Activated T-cell treated with anti-CD3 and anti-CD28 coated beads, Interleukin-2, amount 50 U/mL, for 4 hours (primary cell): ENCODE measurements at regions not wholly inside any gene's neighbourhood (a gene's known extent, or its start where the extent isn't known, plus 50 kb on each side); places are given as distances from the start of the nearest gene placed in this dataset.

Experiments used
- ATAC-seq, 2 donors: fragments of 200-7000 bp; cut with Tn5 transposase; one replicate each; pipeline ENCODE4 v1.10.0; 2021
- DNase-seq: peaks from one replicate; pipeline ENCODE4 v3.0.0-alpha.2; 2020
- H3K27me3 Mint-ChIP-seq: one replicate; pipeline ENCODE4 v1.8.0; 2021; ENCODE audit warnings: low read depth, mixed read lengths
- H3K36me3 Mint-ChIP-seq: one replicate; pipeline ENCODE4 v1.8.0; 2022; ENCODE audit warnings: mixed read lengths; ENCODE audit not compliant: insufficient read depth
- H3K4me1 Mint-ChIP-seq: one replicate; pipeline ENCODE4 v1.8.0; 2021; ENCODE audit warnings: low read depth, mixed read lengths
- H3K4me3 Mint-ChIP-seq: one replicate; pipeline ENCODE4 v1.8.0; 2021; ENCODE audit warnings: mild to moderate bottlenecking, moderate library complexity, mixed read lengths
- H3K9me3 Mint-ChIP-seq: one replicate; pipeline ENCODE4 v1.8.0; 2021; ENCODE audit warnings: mixed read lengths

- no peak for DNase-seq
- no peaks in the 10 kb centered on the region for H3K27me3 Mint-ChIP-seq
- no peaks in the 10 kb centered on the region for H3K9me3 Mint-ChIP-seq
- H3K36me3 Mint-ChIP-seq, result peaks cover 2% of the 10 kb centered on the region
- no peak overlapping the region for H3K4me3 Mint-ChIP-seq
- ATAC-seq, result no peak
- no peaks in the 10 kb centered on the region for H3K4me1 Mint-ChIP-seq
Observed at GRCh38 chr4:123248085-123248659, 148.4 kb upstream of the SPRY1 start.

GRCh38 chr4:123249821-123250220 is 146.8 kb upstream of the SPRY1 start:
- no peak overlapping the region for H3K4me3 Mint-ChIP-seq
- H3K36me3 Mint-ChIP-seq, result peaks cover 2% of the 10 kb centered on the region
- ATAC-seq (no peak), DNase-seq (no peak)
- H3K9me3 Mint-ChIP-seq, result no peaks in the 10 kb centered on the region
- no peaks in the 10 kb centered on the region for H3K27me3 Mint-ChIP-seq
- no peaks in the 10 kb centered on the region for H3K4me1 Mint-ChIP-seq

- Mint-ChIP-seq H3K36me3 (peaks cover 3% of the 10 kb centered on the region), H3K4me3 (no peak overlapping the region), H3K4me1 (no peaks in the 10 kb centered on the region)
Observed at GRCh38 chr4:123250843-123251242, 145.8 kb upstream of the SPRY1 start.

GRCh38 chr4:123255971-123256370 is 140.6 kb upstream of the SPRY1 start:
- Mint-ChIP-seq H3K4me3 (no peak overlapping the region), H3K27me3 (no peaks in the 10 kb centered on the region), H3K9me3 (no peaks in the 10 kb centered on the region), H3K36me3 (peaks cover 23% of the 10 kb centered on the region), H3K4me1 (peaks cover 5% of the 10 kb centered on the region)
- DNase-seq (no peak), ATAC-seq (no peak)

More at GRCh38 chr4:123250843-123251242, 145.8 kb upstream of the SPRY1 start:
- DNase-seq, result no peak
- no peaks in the 10 kb centered on the region for H3K27me3 Mint-ChIP-seq
- no peaks in the 10 kb centered on the region for H3K9me3 Mint-ChIP-seq
- no peak for ATAC-seq

- DNase-seq, result no peak
- peaks cover 31% of the 10 kb centered on the region for H3K36me3 Mint-ChIP-seq
- ATAC-seq, result no peak
- H3K4me3 Mint-ChIP-seq, result no peak overlapping the region
- no peaks in the 10 kb centered on the region for H3K27me3 Mint-ChIP-seq
- H3K9me3 Mint-ChIP-seq, result no peaks in the 10 kb centered on the region
- peaks cover 5% of the 10 kb centered on the region for H3K4me1 Mint-ChIP-seq
Observed at GRCh38 chr4:123256901-123257300, 139.7 kb upstream of the SPRY1 start.

- DNase-seq, result no peak
- H3K9me3 Mint-ChIP-seq, result no peaks in the 10 kb centered on the region
- no peak overlapping the region for H3K4me3 Mint-ChIP-seq
- H3K4me1 Mint-ChIP-seq, result peaks cover 5% of the 10 kb centered on the region
- H3K27me3 Mint-ChIP-seq, result no peaks in the 10 kb centered on the region
- H3K36me3 Mint-ChIP-seq, result peaks cover 35% of the 10 kb centered on the region
- ATAC-seq, result no peak
Observed at GRCh38 chr4:123257591-123257990, 139.0 kb upstream of the SPRY1 start.

GRCh38 chr4:123259676-123260646 is 136.6 kb upstream of the SPRY1 start:
- ATAC-seq, result no peak
- no peak for DNase-seq
- Mint-ChIP-seq H3K4me1 (peaks cover 5% of the 10 kb centered on the region), H3K36me3 (peaks cover 48% of the 10 kb centered on the region), H3K4me3 (no peak overlapping the region), H3K9me3 (no peaks in the 10 kb centered on the region), H3K27me3 (no peaks in the 10 kb centered on the region)

- no peaks in the 10 kb centered on the region for H3K27me3 Mint-ChIP-seq
- peaks cover 5% of the 10 kb centered on the region for H3K4me1 Mint-ChIP-seq
- peaks cover 48% of the 10 kb centered on the region for H3K36me3 Mint-ChIP-seq
- no peaks in the 10 kb centered on the region for H3K9me3 Mint-ChIP-seq
- DNase-seq (no peak), ATAC-seq (no peak)
- H3K4me3 Mint-ChIP-seq, result no peak overlapping the region
Observed at GRCh38 chr4:123260653-123261052, 135.9 kb upstream of the SPRY1 start.

- H3K27me3 Mint-ChIP-seq, result no peaks in the 10 kb centered on the region
- no peak for DNase-seq
- peaks cover 5% of the 10 kb centered on the region for H3K4me1 Mint-ChIP-seq
- ATAC-seq, result no peak
- H3K4me3 Mint-ChIP-seq, result no peak overlapping the region
- no peaks in the 10 kb centered on the region for H3K9me3 Mint-ChIP-seq
- H3K36me3 Mint-ChIP-seq, result peaks cover 39% of the 10 kb centered on the region
Observed at GRCh38 chr4:123262080-123262479, 134.5 kb upstream of the SPRY1 start.

- no peaks in the 10 kb centered on the region for H3K4me1 Mint-ChIP-seq
- no peak for ATAC-seq
- DNase-seq, result no peak
- H3K27me3 Mint-ChIP-seq, result no peaks in the 10 kb centered on the region
- no peaks in the 10 kb centered on the region for H3K9me3 Mint-ChIP-seq
- peaks cover 39% of the 10 kb centered on the region for H3K36me3 Mint-ChIP-seq
- no peak overlapping the region for H3K4me3 Mint-ChIP-seq
Observed at GRCh38 chr4:123265443-123265842, 131.2 kb upstream of the SPRY1 start.

- Mint-ChIP-seq H3K36me3 (peaks cover 32% of the 10 kb centered on the region), H3K4me3 (no peak overlapping the region), H3K27me3 (no peaks in the 10 kb centered on the region), H3K4me1 (no peaks in the 10 kb centered on the region), H3K9me3 (no peaks in the 10 kb centered on the region)
- ATAC-seq (no peak), DNase-seq (no peak)
Observed at GRCh38 chr4:123266221-123266620, 130.4 kb upstream of the SPRY1 start.

- Mint-ChIP-seq H3K27me3 (no peaks in the 10 kb centered on the region), H3K9me3 (peaks cover 5% of the 10 kb centered on the region), H3K4me1 (no peaks in the 10 kb centered on the region), H3K36me3 (peaks cover 16% of the 10 kb centered on the region), H3K4me3 (no peak overlapping the region)
- ATAC-seq, result no peak
- DNase-seq, result no peak
Observed at GRCh38 chr4:123278755-123279154, 117.8 kb upstream of the SPRY1 start.

GRCh38 chr4:123283371-123283895 is 113.2 kb upstream of the SPRY1 start:
- no peak overlapping the region for H3K4me3 Mint-ChIP-seq
- H3K27me3 Mint-ChIP-seq, result no peaks in the 10 kb centered on the region
- peaks cover 15% of the 10 kb centered on the region for H3K9me3 Mint-ChIP-seq
- ATAC-seq (no peak), DNase-seq (no peak)
- peaks cover 4% of the 10 kb centered on the region for H3K4me1 Mint-ChIP-seq
- peaks cover 38% of the 10 kb centered on the region for H3K36me3 Mint-ChIP-seq

- ATAC-seq (no peak), DNase-seq (no peak)
- no peak overlapping the region for H3K4me3 Mint-ChIP-seq
- peaks cover 44% of the 10 kb centered on the region for H3K36me3 Mint-ChIP-seq
- peaks cover 4% of the 10 kb centered on the region for H3K4me1 Mint-ChIP-seq
- H3K9me3 Mint-ChIP-seq, result peaks cover 16% of the 10 kb centered on the region
- no peaks in the 10 kb centered on the region for H3K27me3 Mint-ChIP-seq
Observed at GRCh38 chr4:123284168-123284567, 112.4 kb upstream of the SPRY1 start.
